ENCODE measurements at regions not wholly inside any gene's neighbourhood (a gene's known extent, or its start where the extent isn't known, plus 50 kb on each side); places are given as distances from the start of the nearest gene placed in this dataset.

- Mint-ChIP-seq H3K4me1 (no peaks in the 10 kb centered on the region), H3K4me3 (no peak overlapping the region), H3K27ac (no peak overlapping the region), H3K9me3 (peaks cover 10% of the 10 kb centered on the region), H3K27me3 (ENCODE audit: low read depth) (peaks cover 49% of the 10 kb centered on the region), H3K36me3 (no peaks in the 10 kb centered on the region)
- no peak for DNase-seq (ENCODE audit: low spot score in 2 of 2, unreplicated experiment in 2 of 2)
- no peak for TF ChIP-seq CTCF (IDR thresholded peaks at IDR 0.05; ENCODE audit: unreplicated experiment)
Measured at GRCh38 chr13:111858571-111858970, 208.4 kb upstream of the SOX1 start.

DNA sequence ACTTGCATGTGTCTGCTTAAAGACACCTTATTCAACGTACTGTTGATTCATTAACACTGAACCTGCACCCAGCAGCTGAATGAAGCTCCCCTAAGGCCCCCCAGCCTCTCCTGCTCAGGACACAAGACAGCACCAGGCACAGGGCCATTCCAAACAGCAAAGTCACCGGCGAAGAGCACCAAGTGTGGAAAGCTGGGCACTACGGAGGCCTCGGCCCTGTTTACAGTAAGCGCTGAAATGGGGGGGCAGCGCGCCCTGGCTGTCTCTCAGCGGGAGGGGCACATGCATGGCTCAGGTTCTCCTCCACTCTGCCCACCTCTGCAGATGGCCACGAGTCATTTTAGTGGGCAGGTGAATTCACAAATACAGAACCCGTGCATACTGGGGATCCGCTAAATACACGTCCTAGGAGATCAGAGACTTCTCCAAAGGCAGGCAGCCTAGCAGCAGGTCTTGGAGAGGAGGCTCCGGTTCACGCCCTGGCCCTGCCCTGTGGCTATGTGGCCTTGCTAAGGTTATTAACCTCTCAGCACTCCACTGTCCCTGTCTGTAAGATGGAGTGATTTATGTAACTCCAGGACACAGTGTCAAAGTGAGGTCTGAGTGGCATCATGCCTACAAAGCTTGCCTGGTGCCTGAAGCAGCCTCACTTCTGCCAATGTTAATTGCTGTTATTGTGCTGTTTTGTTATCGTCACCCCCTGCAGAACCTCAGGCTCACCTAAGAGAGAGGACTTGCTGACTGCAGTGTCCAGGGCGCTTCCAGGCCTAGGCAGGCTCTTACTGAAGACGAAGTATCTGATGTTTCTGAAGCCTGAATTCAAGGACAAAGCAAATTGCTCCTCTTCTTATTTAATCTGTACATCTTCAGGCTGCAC, 207.4 kb upstream of the SOX1 start:
- Mint-ChIP-seq H3K4me3 (no peak overlapping the region), H3K36me3 (no peaks in the 10 kb centered on the region), H3K27me3 (ENCODE audit: low read depth) (peaks cover 48% of the 10 kb centered on the region), H3K4me1 (no peaks in the 10 kb centered on the region), H3K27ac (no peak overlapping the region), H3K9me3 (peaks cover 10% of the 10 kb centered on the region)
- TF ChIP-seq CTCF (IDR thresholded peaks at IDR 0.05; ENCODE audit: unreplicated experiment): no peak
- DNase-seq (ENCODE audit: low spot score in 2 of 2, unreplicated experiment in 2 of 2): no peak

DNA sequence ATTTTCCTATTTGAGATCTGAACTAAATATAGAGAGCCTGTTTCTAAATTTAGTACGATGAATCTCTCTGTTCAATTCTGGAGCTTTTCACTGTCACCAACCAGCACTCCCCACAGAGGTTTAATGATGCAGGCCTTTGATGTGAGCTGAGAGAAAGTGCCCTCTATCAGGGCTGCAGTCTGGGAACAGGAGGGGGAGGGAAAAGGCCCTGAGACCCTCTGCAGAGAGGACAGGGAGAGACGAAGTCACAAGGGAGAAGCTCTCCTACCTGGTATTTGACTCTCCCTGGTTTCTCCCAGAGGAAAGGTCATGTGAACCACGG, 206.8 kb upstream of the SOX1 start:
- Mint-ChIP-seq H3K4me1 (no peaks in the 10 kb centered on the region), H3K27ac (no peak overlapping the region), H3K36me3 (no peaks in the 10 kb centered on the region), H3K9me3 (peaks cover 10% of the 10 kb centered on the region), H3K27me3 (ENCODE audit: low read depth) (peaks cover 49% of the 10 kb centered on the region), H3K4me3 (no peak overlapping the region)
- no peak for TF ChIP-seq CTCF (IDR thresholded peaks at IDR 0.05; ENCODE audit: unreplicated experiment)
- DNase-seq (ENCODE audit: low spot score in 2 of 2, unreplicated experiment in 2 of 2): no peak

- no peak for DNase-seq (ENCODE audit: low spot score in 2 of 2, unreplicated experiment in 2 of 2)
- Mint-ChIP-seq H3K4me3 (no peak overlapping the region), H3K9me3 (peaks cover 10% of the 10 kb centered on the region), H3K27ac (no peak overlapping the region), H3K36me3 (no peaks in the 10 kb centered on the region), H3K27me3 (ENCODE audit: low read depth) (peaks cover 40% of the 10 kb centered on the region), H3K4me1 (no peaks in the 10 kb centered on the region)
- TF ChIP-seq CTCF (IDR thresholded peaks at IDR 0.05; ENCODE audit: unreplicated experiment): no peak
Measured at GRCh38 chr13:111861319-111861718, 205.6 kb upstream of the SOX1 start.

DNA sequence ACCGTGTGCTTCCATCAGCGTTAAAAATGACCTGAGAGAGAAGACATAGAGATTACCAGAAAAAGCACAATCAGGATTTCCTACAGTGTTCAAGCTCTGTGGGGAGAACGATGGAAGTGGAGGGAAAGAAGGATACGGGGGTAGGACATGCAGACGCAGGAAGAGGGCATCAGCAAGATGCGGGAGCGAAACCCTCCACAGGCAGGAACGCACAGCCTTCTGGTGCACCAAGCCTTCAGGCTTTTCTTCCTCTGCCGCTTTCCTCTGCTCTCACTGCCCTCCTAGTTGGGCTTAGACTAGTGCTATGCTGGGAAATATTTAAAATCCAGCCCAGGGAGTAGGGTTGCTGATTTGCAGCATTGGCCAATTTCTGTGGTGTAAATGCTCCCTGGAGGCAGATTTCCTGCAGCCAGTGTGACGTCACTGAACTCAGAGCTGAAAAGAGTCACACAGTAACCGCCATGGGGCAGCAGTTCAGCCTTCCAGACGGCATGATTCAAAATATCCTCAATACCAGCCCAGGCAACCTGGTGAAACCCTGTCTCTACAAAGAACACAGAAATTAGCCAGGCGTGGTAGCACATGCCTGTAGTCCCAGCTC, 205.1 kb upstream of the SOX1 start:
- Mint-ChIP-seq H3K36me3 (no peaks in the 10 kb centered on the region), H3K4me3 (no peak overlapping the region), H3K4me1 (no peaks in the 10 kb centered on the region), H3K27ac (no peak overlapping the region), H3K9me3 (peaks cover 10% of the 10 kb centered on the region), H3K27me3 (ENCODE audit: low read depth) (peaks cover 40% of the 10 kb centered on the region)
- no peak for TF ChIP-seq CTCF (IDR thresholded peaks at IDR 0.05; ENCODE audit: unreplicated experiment)
- no peak for DNase-seq (ENCODE audit: low spot score in 2 of 2, unreplicated experiment in 2 of 2)
